Lung (tissue), 11 donors: ENCODE measurements at regions not wholly inside any gene's neighbourhood (a gene's known extent, or its start where the extent isn't known, plus 50 kb on each side); places are given as distances from the start of the nearest gene placed in this dataset.

Experiments
- ATAC-seq: fragments of 200-7000 bp; cut with Tn5 transposase; one replicate; pipeline ENCODE4 v1.9.1; 2020; ENCODE audit warnings: moderate number of reproducible peaks; ENCODE audit not compliant: insufficient read depth, low FRiP score
- DNase-seq, 3 donors: peaks; one replicate each; pipeline ENCODE4 v3.0.0-alpha.2; 2013 to 2017
- H3K27ac ChIP-seq, 2 donors: one replicate each; pipeline ENCODE4 v1.5.1; 2013; ENCODE audit warnings: mild to moderate bottlenecking in 2 of 2, moderate library complexity in 2 of 2, control low read depth in 1 of 2, inconsistent platforms in 1 of 2, low read depth in 1 of 2, low read length in 1 of 2
- H3K27me3 ChIP-seq, 3 donors: one replicate each; pipeline ENCODE4 v1.5.1; 2013; ENCODE audit warnings: low read length in 2 of 3; ENCODE audit not compliant: control insufficient read depth in 3 of 3, insufficient read depth in 3 of 3
- H3K36me3 ChIP-seq, 4 donors: one replicate each; pipeline ENCODE4 v1.5.1; 2013; ENCODE audit warnings: low read length in 4 of 4, mild to moderate bottlenecking in 1 of 4, moderate library complexity in 1 of 4; ENCODE audit not compliant: control insufficient read depth in 4 of 4, insufficient read depth in 4 of 4
- H3K4me1 ChIP-seq, 5 donors: one replicate each; pipeline ENCODE4 v1.5.1; 2013; ENCODE audit warnings: low read length in 5 of 5, mild to moderate bottlenecking in 2 of 5, moderate library complexity in 1 of 5; ENCODE audit not compliant: control insufficient read depth in 5 of 5, insufficient read depth in 5 of 5
- H3K4me3 ChIP-seq: one replicate; pipeline ENCODE4 v1.5.1; 2013; ENCODE audit warnings: mild to moderate bottlenecking, control low read depth, moderate library complexity
- H3K9ac ChIP-seq, 2 donors: one replicate each; pipeline ENCODE4 v1.5.1; 2013; ENCODE audit warnings: low read length in 2 of 2, control low read depth in 1 of 2; ENCODE audit not compliant: insufficient read depth in 1 of 2
- H3K9me3 ChIP-seq, 4 donors: one replicate each; pipeline ENCODE4 v1.5.1; 2013; ENCODE audit warnings: low read length in 3 of 4, mild to moderate bottlenecking in 1 of 4, moderate library complexity in 1 of 4; ENCODE audit not compliant: control insufficient read depth in 4 of 4, insufficient read depth in 3 of 4
- WGBS, 2 donors: extraction: QIAGEN DNeasy Blood & Tissue Kit; methylation state at CpG; one replicate each; pipeline ENCODE4 v1.1.7; 2013; 5-methylcytosine and 5-hydroxymethylcytosine counted together
- TF ChIP-seq, protein P1 (sequence below): IDR thresholded peaks from 2 replicates; pipeline ENCODE4 v1.5.1; 2012; ENCODE audit warnings: mild to moderate bottlenecking; ENCODE audit errors: control extremely low read depth, extremely low read depth
- donor health status: control.
- donor health status: control.
- donor health status: Bipolar disorder and iron deficiency.
- donor health status: healthy.
- donor health status: DM: yes; HTN: yes; CAD: no.

GRCh38 chr2:23009545-23010149 is 375.3 kb upstream of the KLHL29 start:
- Histone ChIP-seq H3K9ac (no peak overlapping the region), H3K9me3 (peaks cover 0 to 3% (median 0%) of the 10 kb centered on the region in 4 donors), H3K4me1 (peaks cover 0 to 16% (median 0%) of the 10 kb centered on the region in 5 donors), H3K36me3 (no peaks in the 10 kb centered on the region), H3K4me3 (no peak overlapping the region), H3K27ac (no peak overlapping the region), H3K27me3 (no peaks in the 10 kb centered on the region)
- DNase-seq (peak; percentile 71 to 76 (median 72)), ATAC-seq (no peak)
- TF ChIP-seq, protein P1, sequence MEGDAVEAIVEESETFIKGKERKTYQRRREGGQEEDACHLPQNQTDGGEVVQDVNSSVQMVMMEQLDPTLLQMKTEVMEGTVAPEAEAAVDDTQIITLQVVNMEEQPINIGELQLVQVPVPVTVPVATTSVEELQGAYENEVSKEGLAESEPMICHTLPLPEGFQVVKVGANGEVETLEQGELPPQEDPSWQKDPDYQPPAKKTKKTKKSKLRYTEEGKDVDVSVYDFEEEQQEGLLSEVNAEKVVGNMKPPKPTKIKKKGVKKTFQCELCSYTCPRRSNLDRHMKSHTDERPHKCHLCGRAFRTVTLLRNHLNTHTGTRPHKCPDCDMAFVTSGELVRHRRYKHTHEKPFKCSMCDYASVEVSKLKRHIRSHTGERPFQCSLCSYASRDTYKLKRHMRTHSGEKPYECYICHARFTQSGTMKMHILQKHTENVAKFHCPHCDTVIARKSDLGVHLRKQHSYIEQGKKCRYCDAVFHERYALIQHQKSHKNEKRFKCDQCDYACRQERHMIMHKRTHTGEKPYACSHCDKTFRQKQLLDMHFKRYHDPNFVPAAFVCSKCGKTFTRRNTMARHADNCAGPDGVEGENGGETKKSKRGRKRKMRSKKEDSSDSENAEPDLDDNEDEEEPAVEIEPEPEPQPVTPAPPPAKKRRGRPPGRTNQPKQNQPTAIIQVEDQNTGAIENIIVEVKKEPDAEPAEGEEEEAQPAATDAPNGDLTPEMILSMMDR = no peak
- WGBS, 2 donors = 73 to 79% methylated on average over 7 of the region's 7 CpGs

- no peaks in the 10 kb centered on the region for H3K27me3 ChIP-seq
Measured at GRCh38 chr2:23012499-23012898, 372.5 kb upstream of the KLHL29 start.

GRCh38 chr2:23015651-23016200 is 369.3 kb upstream of the KLHL29 start:
- no peaks in the 10 kb centered on the region for H3K4me1 ChIP-seq
- TF ChIP-seq, protein P1 = no peak
- DNase-seq (no peak), ATAC-seq (no peak)
- peaks cover 0 to 3% (median 0%) of the 10 kb centered on the region in 4 donors for H3K9me3 ChIP-seq
- no peaks in the 10 kb centered on the region for H3K27me3 ChIP-seq
- no peak overlapping the region for H3K4me3 ChIP-seq
- H3K27ac ChIP-seq = no peak overlapping the region
- no peak overlapping the region for H3K9ac ChIP-seq
- H3K36me3 ChIP-seq = no peaks in the 10 kb centered on the region
- 81 to 86% methylated on average over 7 of the region's 7 CpGs for WGBS, 2 donors

More at GRCh38 chr2:23012499-23012898, 372.5 kb upstream of the KLHL29 start:
- H3K9me3 ChIP-seq = peaks cover 0 to 5% (median 0%) of the 10 kb centered on the region in 4 donors
- H3K36me3 ChIP-seq = no peaks in the 10 kb centered on the region
- TF ChIP-seq, protein P1 = no peak
- H3K4me3 ChIP-seq = no peak overlapping the region
- H3K9ac ChIP-seq = no peak overlapping the region
- peaks cover 0 to 9% (median 0%) of the 10 kb centered on the region in 5 donors for H3K4me1 ChIP-seq
- 67 to 80% methylated on average over 2 of the region's 2 CpGs for WGBS, 2 donors
- no peak for ATAC-seq
- DNase-seq = no peak
- H3K27ac ChIP-seq = no peak overlapping the region
